HUDEP-2 (cell line): ENCODE measurements at regions not wholly inside any gene's neighbourhood (a gene's known extent, or its start where the extent isn't known, plus 50 kb on each side); places are given as distances from the start of the nearest gene placed in this dataset.

Experiments used
- DNase-seq, 76 experiments: peaks; one replicate each; lab custom pipeline; 2025; ENCODE audit not compliant: unreplicated experiment in 76 of 76; lab: John Stamatoyannopoulos, UW

DNA sequence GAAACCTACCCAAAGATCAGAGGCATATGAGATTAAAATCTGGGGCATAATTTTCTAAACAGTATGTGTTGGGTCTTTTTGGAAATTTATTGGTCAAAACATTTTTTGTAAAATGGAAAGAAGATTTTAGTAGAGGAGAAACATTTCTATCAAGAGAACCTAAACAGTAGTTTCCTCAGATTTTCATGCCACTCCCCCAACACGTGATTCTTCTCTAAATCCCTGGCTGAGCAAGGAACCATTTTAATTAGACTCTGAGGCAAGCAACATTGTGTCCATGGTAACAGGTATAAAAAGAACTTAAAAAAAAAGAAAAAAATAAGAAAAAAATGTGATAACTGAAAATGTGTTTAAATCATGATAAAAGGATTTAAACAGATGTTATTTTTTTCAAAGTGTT lies 1105.2 kb upstream of the ZEB2 start:
- DNase-seq = no peak

- no peak for DNase-seq
Measured at GRCh38 chr2:145623136-145623535, 1103.2 kb upstream of the ZEB2 start.

DNA sequence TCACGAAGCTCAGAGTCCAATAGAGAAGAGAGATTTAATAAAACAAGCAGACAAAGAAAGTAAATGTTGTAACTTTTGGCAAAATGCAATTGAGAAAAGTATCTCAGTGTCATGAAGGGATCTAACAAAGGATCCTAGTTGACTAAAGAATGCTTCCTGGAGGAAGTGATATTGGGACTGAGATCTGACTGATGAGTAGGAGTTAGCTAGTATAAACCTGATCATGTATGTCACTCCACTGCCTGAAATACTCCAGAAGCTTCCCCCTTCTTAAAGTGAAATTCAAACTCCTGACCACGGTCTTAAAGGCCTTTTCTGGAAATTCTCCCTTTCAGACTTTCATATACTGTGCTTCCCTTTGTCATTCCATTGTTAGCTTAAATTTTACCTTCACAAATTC lies 1102.4 kb upstream of the ZEB2 start:
- no peak for DNase-seq

DNA sequence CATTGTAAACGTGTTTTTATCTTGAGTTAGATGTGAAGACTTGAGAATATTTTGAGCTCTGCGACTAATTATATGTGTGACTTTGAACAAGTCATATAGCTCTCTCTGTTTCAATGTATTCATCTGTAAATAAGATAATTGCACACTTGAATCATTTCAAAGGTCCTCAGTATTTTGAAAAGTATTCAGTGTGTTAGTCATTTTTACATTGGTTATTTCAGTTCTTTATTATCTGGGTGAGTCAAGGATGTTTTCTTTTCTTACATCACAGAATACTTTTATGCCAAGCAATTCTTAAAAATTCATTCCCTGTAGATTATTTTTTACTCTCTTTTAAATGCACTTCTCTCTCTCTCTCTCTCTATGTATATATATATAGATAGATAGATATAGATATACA lies 1098.0 kb upstream of the ZEB2 start:
- no peak for DNase-seq

DNA sequence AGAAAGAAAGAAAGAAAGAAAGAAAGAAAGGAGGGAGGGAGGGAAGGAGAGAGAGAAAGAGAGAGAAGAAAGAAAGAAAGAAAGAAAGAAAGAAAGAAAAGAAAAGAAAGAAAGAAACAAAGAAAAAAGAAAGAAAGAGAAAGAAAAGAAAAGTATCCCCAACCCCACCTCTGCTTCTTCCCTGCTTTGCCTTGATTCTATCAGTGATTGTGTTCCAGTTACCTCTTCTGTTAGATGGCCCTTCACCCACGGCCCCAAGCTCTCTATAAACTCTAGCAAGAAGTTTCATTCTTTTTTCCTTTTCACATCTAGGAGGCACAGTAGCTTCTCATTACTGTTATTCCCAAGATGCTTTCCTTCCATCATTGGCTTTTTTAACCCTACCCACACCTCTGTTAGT lies 1097.5 kb upstream of the ZEB2 start:
- no peak for DNase-seq

- no peak for DNase-seq
Measured at GRCh38 chr2:145615626-145616025, 1095.7 kb upstream of the ZEB2 start.

DNA sequence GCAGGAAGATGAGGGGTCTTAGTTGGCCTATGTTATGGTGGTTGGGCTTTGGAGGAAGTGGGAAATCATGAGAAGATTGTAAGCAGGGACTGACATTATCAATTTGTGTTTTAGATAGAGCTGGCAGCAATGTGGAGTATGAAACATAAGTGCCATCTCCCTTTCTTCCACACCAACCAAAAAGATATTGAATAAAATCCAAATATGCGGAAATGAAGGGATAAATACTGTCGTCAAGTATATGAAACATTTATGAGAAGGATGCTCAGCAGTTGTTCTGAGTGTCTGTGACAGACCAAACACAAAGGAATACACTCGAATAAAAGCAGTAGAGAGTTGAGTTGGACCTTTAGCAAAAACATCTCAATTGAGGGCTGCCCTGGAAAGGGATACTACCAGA lies 1090.0 kb upstream of the ZEB2 start:
- DNase-seq = no peak

DNA sequence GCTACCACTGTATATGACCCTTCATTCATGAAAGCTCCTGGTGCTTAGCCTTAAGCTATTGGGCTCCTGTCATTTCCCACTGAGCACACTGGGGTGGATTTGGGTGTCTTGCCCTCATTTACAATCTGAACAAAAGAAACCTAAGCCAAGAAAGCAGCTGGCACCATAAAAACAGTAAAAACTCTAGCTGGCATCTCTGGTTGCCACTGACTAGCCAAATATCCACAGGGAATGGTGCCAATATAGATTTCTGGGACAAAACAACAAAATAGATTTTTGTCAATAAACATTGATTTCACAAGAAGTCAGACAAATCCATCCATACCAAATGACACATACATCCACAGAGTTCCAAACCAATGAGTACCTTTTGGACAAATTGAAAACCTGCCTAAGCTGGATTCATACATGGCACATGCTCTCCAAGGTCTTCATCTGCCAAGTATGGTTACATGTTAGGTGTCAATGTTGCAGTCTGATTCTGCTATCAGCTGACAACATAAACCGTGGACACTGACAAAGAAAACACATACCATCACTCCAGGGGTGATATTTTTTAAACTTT lies 1081.5 kb upstream of the ZEB2 start:
- no peak for DNase-seq

DNA sequence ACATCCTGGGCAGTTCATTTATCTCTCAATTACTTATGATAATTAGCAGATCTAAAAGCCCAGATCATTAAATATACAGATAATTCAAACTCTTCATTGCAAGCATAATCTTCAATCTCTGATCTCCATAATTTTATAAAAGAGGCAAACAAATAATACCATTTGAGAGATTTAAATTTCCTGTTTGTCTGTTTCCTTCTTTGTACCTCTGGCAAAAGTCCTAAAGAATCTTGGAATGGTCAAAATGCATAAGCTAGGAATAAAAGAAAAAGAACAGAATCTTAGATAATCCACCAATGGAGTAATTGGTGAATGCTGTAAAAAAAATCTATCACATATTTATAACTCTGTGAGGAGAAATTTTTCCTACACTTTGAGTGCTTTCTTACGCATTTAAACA lies 1080.9 kb upstream of the ZEB2 start:
- DNase-seq = no peak

- no peak for DNase-seq
Measured at GRCh38 chr2:145599756-145600155, 1079.8 kb upstream of the ZEB2 start.

DNA sequence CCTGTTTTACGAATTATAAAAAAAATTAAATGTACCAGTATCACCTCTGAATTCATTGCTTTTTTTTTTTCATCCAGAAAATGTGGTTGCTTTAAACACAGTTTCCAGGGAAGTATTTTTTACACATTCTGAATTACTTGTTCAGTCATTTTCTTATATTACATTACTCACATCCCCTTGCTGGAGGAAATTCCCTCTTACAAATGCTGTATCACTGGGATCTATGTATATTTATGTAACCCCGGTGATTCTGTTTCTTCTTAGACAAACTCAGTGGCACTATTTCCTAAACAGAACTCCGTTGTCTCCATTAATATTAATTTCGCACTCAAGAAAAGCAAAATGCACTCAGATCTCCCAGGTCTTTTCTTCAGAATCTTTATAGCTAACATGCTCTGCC lies 1078.5 kb upstream of the ZEB2 start:
- DNase-seq = no peak

- DNase-seq = no peak
Measured at GRCh38 chr2:145597809-145598208, 1077.9 kb upstream of the ZEB2 start.

DNA sequence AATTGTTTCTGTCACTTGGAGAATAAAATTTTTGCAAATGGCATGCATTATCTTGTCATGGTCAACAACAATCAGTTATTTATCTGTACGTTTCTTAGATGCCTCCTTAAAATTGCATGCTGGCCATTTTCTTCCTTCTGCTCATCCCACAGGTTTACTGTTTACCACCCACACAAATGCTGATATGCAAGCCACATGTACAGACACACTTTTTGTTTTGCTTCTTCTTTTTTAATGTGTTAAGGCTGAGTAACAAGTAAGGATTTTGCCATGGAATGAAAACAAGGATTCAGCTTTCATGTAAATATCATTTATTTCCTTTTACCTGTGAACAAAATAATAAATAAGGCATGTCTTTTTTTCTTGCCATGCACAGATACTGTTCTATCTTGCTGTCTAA lies 1077.1 kb upstream of the ZEB2 start:
- no peak for DNase-seq

GRCh38 chr2:145596416-145596815 lies 1076.5 kb upstream of the ZEB2 start:
- no peak for DNase-seq

DNA sequence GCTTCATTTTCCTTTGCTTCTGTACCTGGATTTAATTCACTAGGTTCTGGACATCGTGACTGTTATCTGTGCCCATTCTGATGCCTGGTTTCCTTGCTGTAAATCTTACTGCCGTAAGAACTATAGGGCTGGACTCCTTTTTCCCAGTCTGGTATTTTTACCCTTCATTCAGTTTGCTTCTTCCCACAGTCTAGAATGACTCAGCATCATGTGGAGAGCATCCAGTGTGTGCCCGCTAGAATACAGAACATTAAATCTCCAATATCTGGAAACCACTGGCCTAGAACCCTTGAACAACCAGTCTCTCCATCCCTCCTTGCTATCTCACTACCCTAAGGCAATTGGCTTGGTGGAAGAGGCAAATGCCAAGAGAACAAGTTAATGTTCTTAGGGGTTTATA lies 1075.4 kb upstream of the ZEB2 start:
- no peak for DNase-seq

DNA sequence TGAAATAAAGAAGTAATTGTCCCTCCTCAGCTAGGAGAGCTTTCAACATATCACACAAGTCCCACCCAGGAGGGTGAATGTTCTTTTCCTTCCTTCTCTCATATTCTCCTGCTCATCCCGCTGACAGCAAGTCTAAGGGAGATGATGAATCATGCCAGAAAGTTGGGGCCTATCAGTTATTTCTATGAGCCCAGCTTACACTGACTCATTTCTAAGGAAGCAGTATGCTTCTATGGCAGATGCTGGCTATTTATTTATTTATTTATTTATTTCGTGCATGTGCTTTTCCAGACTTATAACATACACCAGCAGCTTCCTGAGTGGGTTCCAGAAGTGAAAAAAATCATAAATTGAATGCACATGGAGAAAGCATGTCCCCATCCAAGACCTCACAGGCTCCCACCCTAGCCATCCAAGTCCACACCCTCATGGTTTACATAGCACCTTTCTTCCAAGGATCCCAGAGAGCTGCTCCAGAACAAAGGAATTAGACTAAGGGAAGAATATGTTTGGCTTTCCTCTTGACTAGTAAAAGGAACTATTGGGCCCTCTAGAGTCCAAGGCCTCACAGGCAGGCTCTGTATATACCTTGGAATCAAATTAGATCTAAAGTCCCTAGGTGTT lies 1074.2 kb upstream of the ZEB2 start:
- no peak for DNase-seq

DNA sequence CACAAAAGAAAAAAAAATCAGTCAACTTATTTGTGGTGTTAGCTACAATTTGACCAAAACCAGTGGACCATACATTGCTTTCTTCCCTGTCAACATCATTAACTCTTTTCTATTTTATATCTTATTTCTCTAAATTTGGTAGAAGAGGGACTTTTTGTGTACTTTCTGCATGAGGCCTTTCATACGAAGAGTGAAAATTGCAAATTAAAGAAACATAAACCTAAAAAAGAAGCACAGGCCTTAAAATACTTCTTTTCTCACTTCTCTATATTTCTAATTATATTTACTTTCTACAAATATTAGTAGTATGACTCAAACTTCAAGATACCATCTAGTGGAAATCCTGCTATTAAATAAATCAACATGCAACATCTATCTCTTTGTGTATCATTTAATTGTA lies 1073.4 kb upstream of the ZEB2 start:
- DNase-seq = no peak

DNA sequence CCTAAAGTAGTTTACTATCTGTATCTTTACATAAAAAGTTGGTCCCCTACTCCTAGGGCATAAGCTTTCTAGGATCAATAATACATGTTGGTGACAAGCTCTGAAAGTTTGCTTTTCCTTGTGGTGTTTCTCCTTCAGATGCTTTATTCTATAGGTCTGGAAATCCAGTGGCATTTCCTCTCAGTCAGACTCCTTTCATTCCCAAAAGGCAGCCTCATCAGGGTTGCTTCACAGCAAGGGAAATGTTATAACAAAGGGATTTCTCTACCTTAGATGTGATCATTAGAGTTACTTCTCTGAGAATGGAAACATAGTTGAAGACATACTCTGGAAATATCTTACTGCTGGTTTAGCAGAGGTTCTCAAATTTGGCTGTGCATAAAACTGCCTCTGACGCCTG lies 1072.4 kb upstream of the ZEB2 start:
- no peak for DNase-seq

GRCh38 chr2:145591109-145591809 lies 1071.3 kb upstream of the ZEB2 start:
- DNase-seq = no peak

DNA sequence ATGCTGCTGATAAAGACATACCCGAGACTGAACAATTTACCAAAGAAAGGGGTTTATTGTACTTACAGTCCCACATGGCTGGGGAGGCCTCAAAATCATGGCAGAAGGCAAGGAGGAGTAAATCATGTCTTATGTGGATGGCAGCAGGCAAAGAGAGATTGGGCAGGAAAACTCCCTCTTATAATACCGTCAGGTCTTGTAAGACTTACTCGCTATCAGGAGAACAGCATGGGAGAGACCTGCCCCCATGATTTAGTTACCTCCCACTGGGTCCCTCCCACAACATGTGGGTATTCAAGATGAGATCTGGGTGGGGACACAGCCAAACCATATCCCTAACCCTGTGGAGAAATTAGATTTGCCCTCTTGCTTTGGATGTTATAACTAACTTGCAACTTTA lies 1068.0 kb upstream of the ZEB2 start:
- peak in 43 of 76 experiments; percentile 1 to 66 (median 15) for DNase-seq

DNA sequence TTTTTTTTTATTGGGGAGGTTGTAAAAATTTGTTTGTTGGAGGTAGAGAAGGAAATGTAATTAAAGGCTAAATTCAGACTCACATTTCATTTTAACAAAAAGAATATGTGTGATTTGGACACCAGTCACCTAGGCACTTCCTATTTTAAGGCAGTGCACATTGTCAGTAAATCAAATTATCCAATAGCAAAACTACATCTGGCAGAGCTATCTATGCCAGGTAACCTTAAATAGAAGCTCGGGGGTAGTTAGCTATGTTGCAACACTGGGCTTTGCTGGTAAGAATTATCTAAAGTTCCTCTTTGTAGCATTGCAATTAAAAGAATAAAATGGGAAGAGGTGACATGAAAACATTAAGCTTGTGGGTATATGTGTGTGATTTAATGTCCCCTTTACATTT lies 1064.4 kb upstream of the ZEB2 start:
- DNase-seq = no peak

- DNase-seq = no peak
Measured at GRCh38 chr2:145573608-145574007, 1053.7 kb upstream of the ZEB2 start.
